ENCODE measurements at regions not wholly inside any gene's neighbourhood (a gene's known extent, or its start where the extent isn't known, plus 50 kb on each side); places are given as distances from the start of the nearest gene placed in this dataset.

- DNase-seq (no peak), ATAC-seq (no peak)
Observed at GRCh38 chr10:98332623-98333269, 64.8 kb upstream of the LOXL4 start.

DNA sequence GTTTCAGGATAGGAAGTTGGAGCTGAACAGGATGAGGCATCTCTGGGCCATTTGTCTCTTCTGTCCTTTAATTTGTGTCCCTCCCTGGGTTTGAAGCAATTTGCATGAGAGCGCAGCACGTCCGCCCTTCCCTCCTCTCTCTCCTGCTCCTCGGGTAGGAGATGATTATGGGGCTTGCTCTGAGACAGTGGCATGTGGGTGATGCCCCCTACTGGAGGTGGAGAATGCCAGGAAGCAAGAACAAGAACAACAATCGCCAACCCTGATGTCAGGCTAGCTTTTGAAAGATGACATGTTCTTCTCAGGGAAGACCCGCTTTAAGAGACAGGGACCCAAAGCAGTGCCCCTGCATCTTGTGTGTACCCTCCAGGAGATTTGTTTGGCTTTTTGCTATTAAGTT is 63.9 kb upstream of the LOXL4 start:
- ATAC-seq, result no peak
- DNase-seq, result no peak

DNA sequence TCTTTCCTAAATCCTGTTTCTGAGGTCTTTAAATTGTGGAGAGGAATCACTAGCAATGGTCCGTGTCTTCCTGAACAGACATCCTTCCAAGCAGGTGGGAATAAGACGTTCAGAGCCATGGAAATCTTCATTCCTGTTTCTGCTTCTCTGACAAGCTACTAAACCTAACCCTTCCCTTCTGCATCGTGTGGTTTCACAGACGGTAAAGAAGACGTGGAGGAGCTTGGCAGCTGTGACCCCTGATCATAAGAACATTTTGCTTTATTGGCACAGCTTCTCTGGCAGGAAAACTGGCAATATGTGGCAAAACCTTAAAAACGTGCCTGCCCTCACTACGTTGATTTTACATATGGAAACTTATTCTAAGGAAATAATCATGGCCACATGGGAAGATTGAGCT is 63.0 kb upstream of the LOXL4 start:
- no peak for DNase-seq
- ATAC-seq, result no peak

GRCh38 chr10:98328640-98329039 is 60.6 kb upstream of the LOXL4 start:
- ATAC-seq, result no peak

GRCh38 chr10:98328163-98328562 is 60.2 kb upstream of the LOXL4 start:
- ATAC-seq (no peak), DNase-seq (no peak)

More at GRCh38 chr10:98328640-98329039, 60.6 kb upstream of the LOXL4 start:
- no peak for DNase-seq

- ATAC-seq (no peak), DNase-seq (no peak)
Observed at GRCh38 chr10:98326621-98327027, 58.6 kb upstream of the LOXL4 start.

DNA sequence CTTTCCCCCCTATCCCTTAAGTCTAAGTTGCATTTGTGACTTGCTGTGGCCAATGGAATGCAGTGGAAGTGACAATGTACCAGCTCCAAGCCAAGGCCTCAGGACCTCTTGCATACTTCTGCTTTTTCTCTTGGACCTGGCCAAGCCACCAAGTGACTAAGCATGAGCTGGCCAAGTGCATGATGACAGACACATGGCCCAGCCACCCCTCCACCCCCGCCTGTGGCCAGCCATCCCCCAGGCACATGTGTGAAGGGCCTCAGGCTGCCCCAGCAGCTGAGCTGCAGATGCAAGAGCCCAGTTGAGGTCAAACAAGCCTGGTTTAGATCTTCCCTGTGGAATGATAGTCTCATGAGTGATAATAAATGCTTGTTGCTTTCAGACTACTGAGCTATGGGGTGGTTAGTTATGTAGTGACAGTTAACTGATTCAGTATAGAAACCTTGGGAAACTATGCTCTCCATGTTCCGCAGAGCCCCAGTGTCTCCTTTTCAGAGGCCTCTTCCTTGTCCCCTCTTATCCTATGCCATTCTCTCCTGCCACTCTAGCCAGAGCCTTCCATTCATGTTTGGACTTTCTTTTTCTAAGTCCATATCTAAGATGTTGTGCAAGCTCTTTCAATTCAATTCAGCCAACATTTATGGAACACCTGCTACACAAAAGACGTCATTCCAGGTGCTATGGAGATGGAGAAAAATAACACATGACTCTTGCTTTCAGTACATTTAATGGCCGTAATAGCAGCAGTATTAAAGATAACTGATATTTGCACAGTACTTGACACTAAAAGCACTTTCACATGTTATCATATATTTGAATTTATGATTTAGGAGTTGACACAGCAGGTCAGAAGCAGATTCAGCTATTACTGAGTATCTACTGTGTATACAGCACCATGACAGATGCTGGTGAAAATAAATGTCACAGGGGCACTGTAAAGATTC is 55.5 kb upstream of the LOXL4 start:
- ATAC-seq (peak; percentile 74), DNase-seq (peak; percentile 12)

DNA sequence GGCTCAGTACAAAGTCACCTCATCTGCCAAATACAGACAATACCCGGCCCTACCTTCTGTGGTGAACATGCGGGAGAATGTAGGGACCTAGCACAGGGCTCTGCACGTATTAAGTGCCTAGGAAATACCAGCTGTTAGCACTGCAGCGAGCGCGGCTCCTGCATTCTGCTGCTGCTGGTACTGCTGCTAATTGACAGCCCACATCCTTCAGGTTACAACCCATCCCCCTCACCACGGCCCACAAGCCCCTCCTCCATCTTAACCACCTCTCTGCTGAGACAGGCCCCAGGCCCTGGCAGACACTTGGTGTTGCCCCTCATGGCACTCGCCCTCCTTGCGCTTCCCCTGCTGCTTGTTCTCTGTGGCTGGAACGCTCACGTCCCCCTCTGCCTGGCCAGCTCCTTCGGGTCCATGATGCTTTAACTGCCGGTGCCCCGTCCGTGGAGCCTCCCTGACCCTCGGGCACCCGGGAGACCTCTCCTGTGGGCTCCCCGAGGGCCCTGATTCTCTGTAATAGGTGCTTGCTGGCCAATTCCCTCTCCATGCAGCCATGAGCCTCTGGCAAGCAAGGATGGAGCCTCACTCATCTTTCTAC is 53.3 kb upstream of the LOXL4 start:
- DNase-seq, result no peak
- ATAC-seq, result no peak

DNA sequence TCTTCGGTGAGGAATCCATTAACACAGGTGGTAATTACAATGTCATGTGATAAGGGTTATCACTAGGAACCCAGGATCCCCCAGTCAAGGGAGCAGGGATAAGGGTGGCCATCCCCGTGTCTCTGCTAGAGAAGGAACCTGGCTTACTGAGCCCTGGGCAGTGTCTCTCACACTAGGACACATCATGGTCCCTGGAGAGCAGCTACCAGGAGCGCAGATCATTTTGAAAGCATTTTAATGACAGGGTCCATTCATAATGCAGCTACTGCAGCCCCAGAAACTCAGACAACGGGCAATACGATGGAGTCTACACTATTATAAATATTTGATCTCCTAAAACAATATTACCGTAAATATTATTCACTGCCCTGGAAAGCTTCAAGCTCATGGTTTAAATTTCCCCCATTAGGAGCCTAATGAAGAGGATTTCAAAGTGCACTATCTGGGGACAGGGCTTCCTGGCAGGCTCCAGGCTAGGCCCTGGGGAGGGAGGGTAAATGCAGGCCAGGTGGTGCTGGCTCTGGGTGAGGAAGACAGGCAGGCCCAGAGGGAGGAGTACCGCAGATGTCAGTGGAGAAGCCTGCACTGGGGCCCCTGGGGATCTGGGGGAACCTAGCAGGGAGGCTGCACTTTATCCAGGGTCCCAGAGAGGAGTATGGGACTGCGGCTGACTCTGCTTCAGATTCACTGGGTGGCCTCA is 52.6 kb upstream of the LOXL4 start:
- ATAC-seq (no peak), DNase-seq (no peak)

DNA sequence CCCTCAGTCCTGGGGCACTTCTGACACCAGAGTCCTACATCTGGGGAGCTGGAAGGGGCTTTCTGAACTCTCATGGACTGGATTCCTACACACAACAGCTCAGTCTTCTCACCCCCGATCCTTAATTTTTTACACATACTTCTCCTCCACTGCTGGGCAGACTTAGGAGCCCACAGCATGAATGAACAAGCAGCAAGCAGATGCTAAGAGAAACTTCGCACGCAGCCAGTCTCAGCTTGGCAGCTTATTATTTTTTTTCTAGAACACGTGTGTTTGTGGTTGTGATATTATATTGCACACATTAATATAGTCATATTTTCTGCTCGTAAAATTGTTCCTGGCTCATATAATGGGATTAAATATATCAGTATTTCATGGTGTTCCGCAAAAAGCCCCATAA is 50.9 kb upstream of the LOXL4 start:
- ATAC-seq (no peak), DNase-seq (no peak)

Measured in stimulated activated naive CD8-positive, alpha-beta T cell treated with anti-CD3 and anti-CD28 coated beads, Interleukin-15, Interleukin-2, amounts not matched to agents 100 U/mL and 50 U/mL, for 24 hours (primary cell).